ENCODE measurements at regions not wholly inside any gene's neighbourhood (a gene's known extent, or its start where the extent isn't known, plus 50 kb on each side); places are given as distances from the start of the nearest gene placed in this dataset.

GRCh38 chr15:38620098-38620497 lies 55.5 kb upstream of the RASGRP1 start:
- TF ChIP-seq CTCF (conservative IDR thresholded peaks at IDR 0.05; ENCODE audit: low read depth, low read length) (no peak), EZH2 (IDR thresholded peaks at IDR 0.05; ENCODE audit: borderline replicate concordance, low read depth, low read length, poor library complexity, severe bottlenecking) (no peak)
